HepG2 (cell line): ENCODE measurements at regions not wholly inside any gene's neighbourhood (a gene's known extent, or its start where the extent isn't known, plus 50 kb on each side); places are given as distances from the start of the nearest gene placed in this dataset.

Experiments
- ATAC-seq: fragments of 200-7000 bp; cut with Tn5 transposase; 3 replicates; pipeline ENCODE4 v1.9.1; 2020; ENCODE audit warnings: mild to moderate bottlenecking, moderate library complexity
- BruUV-seq: library from RNA; stranded (reverse); fragments of 400-500 nt; replicated peaks from 2 replicates; lab custom pipeline; 2021; lab: Mats Ljungman, UMichigan
- CTCF ChIA-PET: fragments of 300-600 bp; formaldehyde crosslinking; extraction: SDS; loops from one replicate; lab custom pipeline; 2021; ENCODE audit warnings: low total read pairs, inconsistent platforms, low intra/inter-chr PET ratio; lab: Yijun Ruan, JAX
- POLR2A ChIA-PET: fragments of 350-600 bp; sonication (Branson Sonifier 250); formaldehyde crosslinking; loops from one replicate; lab custom pipeline; 2020; ENCODE audit warnings: antibody characterized with exemption, inconsistent platforms; lab: Yijun Ruan, JAX
- DNase-seq: peaks from one replicate; pipeline ENCODE4 v3.0.0-alpha.2; 2015; ENCODE audit warnings: low spot score
- FAIRE-seq: peaks from 3 replicates; lab custom pipeline; 2011; peaks lifted over from hg19 to GRCh38; lab: Jason Lieb, UNC
- H2AFZ ChIP-seq: one replicate; pipeline ENCODE4 v1.6.1; 2011; ENCODE audit warnings: low read length, inconsistent platforms
- H3K27ac ChIP-seq: fragments of 300-600 bp; 3 replicates; pipeline ENCODE4 v1.8.0; 2011; ENCODE audit warnings: mixed run types, mild to moderate bottlenecking, mixed read lengths, low read length, inconsistent platforms; ENCODE audit not compliant: insufficient read depth; ENCODE audit errors: extremely low read length
- H3K27me3 ChIP-seq, 2 experiments: fragments of 200-600 bp in 1 of 2; 2 replicates in 1 of 2; 3 replicates in 1 of 2; pipeline versions ENCODE4 v1.6.0 to v1.8.0; 2011; ENCODE audit warnings: low read length in 2 of 2, mild to moderate bottlenecking in 2 of 2, moderate library complexity in 2 of 2, inconsistent platforms in 1 of 2; ENCODE audit not compliant: insufficient read depth in 2 of 2, control insufficient read depth in 1 of 2
- H3K36me3 ChIP-seq, 2 experiments: fragments of 200-600 bp in 1 of 2; replicated peaks in 1 of 2; 2 replicates in 1 of 2; 3 replicates in 1 of 2; pipeline versions ENCODE4 v1.5.1 to v1.8.0; 2011; ENCODE audit warnings: low read length in 2 of 2, inconsistent platforms in 1 of 2; ENCODE audit not compliant: insufficient read depth in 2 of 2, control insufficient read depth in 1 of 2
- H3K4me1 ChIP-seq: 2 replicates; pipeline ENCODE4 v1.5.1; 2012; ENCODE audit warnings: low read length, inconsistent platforms; ENCODE audit not compliant: insufficient read depth
- H3K4me2 ChIP-seq: 2 replicates; pipeline ENCODE4 v1.6.0; 2011; ENCODE audit warnings: low read depth, low read length, inconsistent platforms
- H3K4me3 ChIP-seq, 3 experiments: fragments of 200-600 bp in 1 of 3; sonication (generic), shearing (Covaris generic) in 1 of 3; replicated peaks in 1 of 3; 2 replicates each; pipeline ENCODE4 v1.5.1; 2011 to 2016; ENCODE audit warnings: low read length in 3 of 3, inconsistent platforms in 2 of 3, low read depth in 2 of 3, mild to moderate bottlenecking in 2 of 3, control low read depth in 1 of 3, mixed read lengths in 1 of 3; ENCODE audit not compliant: insufficient read depth in 1 of 3
- H3K79me2 ChIP-seq: one replicate; pipeline ENCODE4 v1.6.1; 2011; ENCODE audit warnings: low read length, inconsistent platforms; ENCODE audit not compliant: insufficient read depth
- H3K9ac ChIP-seq: 2 replicates; pipeline ENCODE4 v1.6.0; 2011; ENCODE audit warnings: mild to moderate bottlenecking, low read depth, low read length, inconsistent platforms; ENCODE audit not compliant: insufficient read depth
- H3K9me3 ChIP-seq: 2 replicates; pipeline ENCODE4 v1.5.1; 2012; ENCODE audit warnings: mild to moderate bottlenecking, low read length
- H4K20me1 ChIP-seq: 2 replicates; pipeline ENCODE4 v1.6.0; 2011; ENCODE audit warnings: inconsistent platforms, mild to moderate bottlenecking, low read length, moderate library complexity; ENCODE audit not compliant: insufficient read depth
- ADNP ChIP-seq: sonication (generic); formaldehyde crosslinking; IDR thresholded peaks from 2 replicates; pipeline ENCODE4 v1.4.0; 2020; ENCODE audit warnings: missing genetic modification reagents
- CC2D1A ChIP-seq: sonication (generic); formaldehyde crosslinking; IDR thresholded peaks from 2 replicates; pipeline ENCODE4 v1.8.1; 2023; ENCODE audit warnings: mild to moderate bottlenecking, missing genetic modification reagents
- CEBPB ChIP-seq: IDR thresholded peaks from 2 replicates; pipeline ENCODE4 v1.6.1; 2011; ENCODE audit warnings: low read depth, low read length, improper control_type of control experiment, borderline replicate concordance
- DNMT1 ChIP-seq: sonication (generic); formaldehyde crosslinking; IDR thresholded peaks from 2 replicates; pipeline ENCODE4 v1.5.1; 2020; ENCODE audit warnings: mild to moderate bottlenecking, missing genetic modification reagents
- EED ChIP-seq: sonication (generic); formaldehyde crosslinking; IDR thresholded peaks from 2 replicates; pipeline ENCODE4 v1.5.0; 2020; ENCODE audit warnings: mild to moderate bottlenecking, missing genetic modification reagents
- EZH2 ChIP-seq: conservative IDR thresholded peaks from 2 replicates; pipeline ENCODE4 v1.6.1; 2012; ENCODE audit warnings: mild to moderate bottlenecking, low read depth, low read length, moderate library complexity
- HHEX ChIP-seq: IDR thresholded peaks from 2 replicates; pipeline ENCODE4 v1.6.1; 2016; ENCODE audit warnings: control low read depth
- KDM6A ChIP-seq: IDR thresholded peaks from 2 replicates; pipeline ENCODE4 v1.6.1; 2016; ENCODE audit warnings: low read depth
- RBM22 ChIP-seq: fragments of 200-400 bp; formaldehyde crosslinking; optimal IDR thresholded peaks from 2 replicates; pipeline ENCODE3; 2017; ENCODE audit warnings: mild to moderate bottlenecking, low read length, moderate library complexity
- RFX1 ChIP-seq: fragments of 450-650 bp; IDR thresholded peaks from 2 replicates; pipeline ENCODE4 v1.6.1; 2017
- RXRB ChIP-seq: IDR thresholded peaks from 2 replicates; pipeline ENCODE4 v1.6.1; 2016; ENCODE audit warnings: borderline replicate concordance, missing genetic modification reagents, missing compliant biosample characterization
- TBP ChIP-seq: sonication (generic); formaldehyde crosslinking; IDR thresholded peaks from 2 replicates; pipeline ENCODE4 v1.5.0; 2020; ENCODE audit warnings: missing genetic modification reagents
- TCF7 ChIP-seq: sonication (generic); IDR thresholded peaks from 2 replicates; pipeline ENCODE4 v1.6.1; 2016; ENCODE audit warnings: antibody characterized with exemption, low read depth
- TEAD3 ChIP-seq: optimal IDR thresholded peaks from 2 replicates; pipeline ENCODE3; 2016; ENCODE audit warnings: borderline replicate concordance
- YEATS2 ChIP-seq: sonication (generic); formaldehyde crosslinking; IDR thresholded peaks from 2 replicates; pipeline ENCODE4 v1.4.0; 2020; ENCODE audit warnings: missing genetic modification reagents, borderline replicate concordance
- ZFP62 ChIP-seq: sonication (generic); formaldehyde crosslinking; IDR thresholded peaks from 2 replicates; pipeline ENCODE4 v1.4.0; 2020; ENCODE audit warnings: missing genetic modification reagents
- ZFX ChIP-seq: sonication (generic); formaldehyde crosslinking; IDR thresholded peaks from 2 replicates; pipeline ENCODE4 v1.4.0; 2020; ENCODE audit warnings: mild to moderate bottlenecking, low read depth, missing genetic modification reagents, moderate library complexity
- ZNF224 ChIP-seq: sonication (generic); formaldehyde crosslinking; IDR thresholded peaks from 2 replicates; pipeline ENCODE4 v1.5.0; 2020; ENCODE audit warnings: mild to moderate bottlenecking, missing genetic modification reagents
- ZNF256 ChIP-seq: sonication (generic); formaldehyde crosslinking; conservative IDR thresholded peaks from 2 replicates; pipeline ENCODE4 v1.4.0; 2020; ENCODE audit warnings: missing genetic modification reagents
- ZNF589 ChIP-seq: sonication (generic); formaldehyde crosslinking; conservative IDR thresholded peaks from 2 replicates; pipeline ENCODE4 v1.8.0; 2022; ENCODE audit warnings: mild to moderate bottlenecking, moderate library complexity, missing genetic modification reagents
- ZNF598 ChIP-seq: sonication (generic); formaldehyde crosslinking; IDR thresholded peaks from 2 replicates; pipeline ENCODE4 v1.5.1; 2020; ENCODE audit warnings: mild to moderate bottlenecking, missing genetic modification reagents, borderline replicate concordance
- ZNF792 ChIP-seq: IDR thresholded peaks from 2 replicates; pipeline ENCODE4 v1.6.1; 2016
- WGBS: methylation state at CpG from one replicate; pipeline ENCODE4 v1.1.6; 2017; ENCODE audit warnings: low lambda C conversion rate; 5-methylcytosine and 5-hydroxymethylcytosine counted together
- in situ Hi-C: cut with HindIII; loops from 2 replicates; pipeline ENCODE4 v1.10.0; 2017; ENCODE audit warnings: low pct_unique_long_range_greater_than_20kb; ENCODE audit not compliant: extremely low pct_ligation_motif_present
- intact Hi-C: fragments of 100-400 bp; cut with micrococcal nuclease; formaldehyde crosslinking; loops from one replicate; pipeline ENCODE4 v1.10.0; 2022; ENCODE audit not compliant: unreplicated experiment
- TF ChIP-seq, protein P1 (sequence below): sonication (generic); formaldehyde crosslinking; IDR thresholded peaks from 2 replicates; pipeline ENCODE4 v1.5.0; 2020; ENCODE audit warnings: missing genetic modification reagents, mild to moderate bottlenecking, borderline replicate concordance
- TF ChIP-seq, protein P2 (sequence below): IDR thresholded peaks from 2 replicates; pipeline ENCODE4 v1.4.0; 2020; ENCODE audit warnings: mild to moderate bottlenecking, missing genetic modification reagents

DNA sequence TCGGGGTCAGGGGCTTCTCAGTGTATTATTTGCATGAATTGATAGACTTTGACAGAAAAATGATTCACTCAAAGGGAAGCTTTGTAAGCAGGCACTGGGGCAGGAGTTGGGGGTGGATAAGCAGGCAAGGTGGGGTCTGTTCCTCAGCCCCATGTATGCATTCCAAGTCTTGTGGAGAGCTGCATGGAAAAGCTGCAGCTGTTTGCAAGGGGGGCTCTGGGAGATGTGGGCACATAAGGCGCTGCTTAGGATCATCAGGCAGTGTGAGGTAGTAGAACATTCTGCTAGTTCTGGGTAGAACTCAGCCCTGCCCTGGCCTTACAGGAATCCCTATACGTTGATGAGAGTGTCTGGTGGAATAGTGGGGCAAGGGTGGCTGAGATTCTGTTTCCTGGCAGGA lies 154.2 kb upstream of the LRIG1 start (continued):
- TF ChIP-seq ZNF598 (CRISPR knock-in tag) (no peak), EZH2 (no peak), RBM22 (no peak), ZNF589 (CRISPR knock-in tag) (no peak)

DNA sequence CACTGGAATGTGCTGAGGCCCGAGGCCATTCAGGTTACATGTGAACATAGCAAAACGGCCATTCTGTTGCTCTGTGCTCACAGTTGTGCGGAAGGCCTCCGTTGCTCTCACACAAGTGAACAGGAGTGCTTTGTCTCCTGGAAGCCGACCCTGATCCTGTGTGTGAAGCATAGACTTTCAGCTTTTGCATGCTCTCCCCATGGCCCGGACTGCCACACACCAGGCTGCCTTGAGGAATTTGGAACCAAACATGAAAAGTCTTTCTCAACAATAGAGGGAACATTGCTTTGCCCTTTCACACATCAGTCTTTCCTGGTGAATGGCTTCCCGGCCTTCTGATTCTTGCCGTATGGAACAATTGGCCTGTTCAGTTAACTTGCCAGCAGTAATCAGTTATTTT lies 154.8 kb upstream of the LRIG1 start:
- intact Hi-C loops (no loop called here), in situ Hi-C loops (no loop called here)
- ChIA-PET CTCF (no interaction called here), POLR2A (no interaction called here)
- WGBS, result under 1% methylated on average over 7 of the region's 8 CpGs
- Histone ChIP-seq H3K27me3 (no peaks in the 10 kb centered on the region; a peak in 1 of 5 replicates), H3K4me3 (0 out of 6 replicates have a peak overlapping the region, but pooled peaks of 1 of the 3 experiments have one; percentile 5), H3K4me1 (peaks cover 30% of the 10 kb centered on the region), H3K9ac (0 out of 2 replicates have a peak overlapping the region, but pooled peaks have one; percentile 24), H3K9me3 (no peaks in the 10 kb centered on the region), H3K27ac (peak overlapping the region; percentile 15), H3K79me2 (no peaks in the 10 kb centered on the region), H3K36me3 (no peaks in the 10 kb centered on the region), H3K4me2 (peak overlapping the region; percentile 58), H2AFZ (no peak overlapping the region), H4K20me1 (no peaks in the 10 kb centered on the region)
- peak; percentile 99 for ATAC-seq
- peak; percentile 71 for DNase-seq
- peak; percentile 66 for FAIRE-seq
- no TSS peak for BruUV-seq
- TF ChIP-seq TBP (CRISPR knock-in tag), result no peak
- TF ChIP-seq RXRB, result no peak
- no peak for TF ChIP-seq TCF7
- no peak for TF ChIP-seq YEATS2
- TF ChIP-seq ZFX (CRISPR knock-in tag), result peak; percentile 71
- peak; percentile 28; the same call in 1 of the 2 replicates for TF ChIP-seq KDM6A
- no peak for TF ChIP-seq ADNP (CRISPR knock-in tag)
- TF ChIP-seq RFX1, result no peak
- TF ChIP-seq CEBPB, result peak; percentile 44; the same call in 1 of the 2 replicates
- TF ChIP-seq ZFP62, result no peak
- TF ChIP-seq ZNF598 (CRISPR knock-in tag), result no peak
- TF ChIP-seq ZNF792 (CRISPR knock-in tag), result no peak
- TF ChIP-seq ZNF256, result no peak
- no peak for TF ChIP-seq ZNF224 (CRISPR knock-in tag)
- TF ChIP-seq TEAD3, result peak; percentile 52
- TF ChIP-seq, protein P1, sequence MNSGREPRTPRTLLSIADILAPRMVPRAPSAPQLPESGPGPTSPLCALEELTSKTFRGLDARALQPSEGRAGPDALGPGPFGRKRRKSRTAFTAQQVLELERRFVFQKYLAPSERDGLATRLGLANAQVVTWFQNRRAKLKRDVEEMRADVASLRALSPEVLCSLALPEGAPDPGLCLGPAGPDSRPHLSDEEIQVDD (CRISPR knock-in tag), result no peak
- TF ChIP-seq EED (CRISPR knock-in tag), result no peak
- no peak for TF ChIP-seq DNMT1 (CRISPR knock-in tag)
- TF ChIP-seq, protein P2, sequence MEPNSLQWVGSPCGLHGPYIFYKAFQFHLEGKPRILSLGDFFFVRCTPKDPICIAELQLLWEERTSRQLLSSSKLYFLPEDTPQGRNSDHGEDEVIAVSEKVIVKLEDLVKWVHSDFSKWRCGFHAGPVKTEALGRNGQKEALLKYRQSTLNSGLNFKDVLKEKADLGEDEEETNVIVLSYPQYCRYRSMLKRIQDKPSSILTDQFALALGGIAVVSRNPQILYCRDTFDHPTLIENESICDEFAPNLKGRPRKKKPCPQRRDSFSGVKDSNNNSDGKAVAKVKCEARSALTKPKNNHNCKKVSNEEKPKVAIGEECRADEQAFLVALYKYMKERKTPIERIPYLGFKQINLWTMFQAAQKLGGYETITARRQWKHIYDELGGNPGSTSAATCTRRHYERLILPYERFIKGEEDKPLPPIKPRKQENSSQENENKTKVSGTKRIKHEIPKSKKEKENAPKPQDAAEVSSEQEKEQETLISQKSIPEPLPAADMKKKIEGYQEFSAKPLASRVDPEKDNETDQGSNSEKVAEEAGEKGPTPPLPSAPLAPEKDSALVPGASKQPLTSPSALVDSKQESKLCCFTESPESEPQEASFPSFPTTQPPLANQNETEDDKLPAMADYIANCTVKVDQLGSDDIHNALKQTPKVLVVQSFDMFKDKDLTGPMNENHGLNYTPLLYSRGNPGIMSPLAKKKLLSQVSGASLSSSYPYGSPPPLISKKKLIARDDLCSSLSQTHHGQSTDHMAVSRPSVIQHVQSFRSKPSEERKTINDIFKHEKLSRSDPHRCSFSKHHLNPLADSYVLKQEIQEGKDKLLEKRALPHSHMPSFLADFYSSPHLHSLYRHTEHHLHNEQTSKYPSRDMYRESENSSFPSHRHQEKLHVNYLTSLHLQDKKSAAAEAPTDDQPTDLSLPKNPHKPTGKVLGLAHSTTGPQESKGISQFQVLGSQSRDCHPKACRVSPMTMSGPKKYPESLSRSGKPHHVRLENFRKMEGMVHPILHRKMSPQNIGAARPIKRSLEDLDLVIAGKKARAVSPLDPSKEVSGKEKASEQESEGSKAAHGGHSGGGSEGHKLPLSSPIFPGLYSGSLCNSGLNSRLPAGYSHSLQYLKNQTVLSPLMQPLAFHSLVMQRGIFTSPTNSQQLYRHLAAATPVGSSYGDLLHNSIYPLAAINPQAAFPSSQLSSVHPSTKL (CRISPR knock-in tag), result 0 out of 2 replicates have a peak, but pooled peaks have one; percentile 22
- TF ChIP-seq CC2D1A (CRISPR knock-in tag), result no peak
- no peak for TF ChIP-seq HHEX (CRISPR knock-in tag)
